ENCODE measurements at regions not wholly inside any gene's neighbourhood (a gene's known extent, or its start where the extent isn't known, plus 50 kb on each side); places are given as distances from the start of the nearest gene placed in this dataset.

DNA sequence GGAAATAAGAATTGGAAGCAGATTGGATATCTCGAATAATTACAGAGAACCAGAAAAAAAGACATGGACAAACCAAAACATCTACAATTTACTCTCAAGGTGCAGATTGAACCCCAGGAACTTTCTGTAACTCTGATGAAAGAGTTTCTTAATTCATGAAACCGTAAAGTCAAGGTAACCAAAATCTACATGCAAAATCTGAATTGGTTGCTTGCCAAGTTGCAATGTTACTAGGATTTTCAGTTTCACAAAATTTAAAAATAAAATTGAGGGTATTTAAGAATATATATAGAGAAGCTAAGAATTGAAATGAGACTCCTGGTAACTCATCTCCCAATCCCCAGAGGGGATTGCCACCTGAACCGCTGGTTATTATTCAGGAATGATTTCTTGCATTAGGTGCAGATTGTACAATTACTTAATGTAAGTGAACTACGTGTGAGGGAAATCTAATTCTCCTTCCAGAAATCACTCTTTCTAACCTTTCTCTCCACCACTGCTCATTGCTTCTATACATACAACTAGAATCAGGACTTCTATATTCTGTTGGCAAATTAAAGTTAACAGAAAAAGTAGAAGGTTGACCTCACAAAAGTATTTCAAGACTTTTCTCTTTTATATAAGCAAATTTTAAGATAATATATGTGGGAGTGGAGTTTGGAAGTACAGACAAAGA is 221.5 kb upstream of the NDST4 start:
- intact Hi-C loops (cut with micrococcal nuclease): no loop called here
- Histone ChIP-seq H3K4me1 (no peaks in the 10 kb centered on the region), H3K27ac (replicated peaks) (no peak overlapping the region), H3K27me3 (ENCODE audit: low read depth) (no peaks in the 10 kb centered on the region), H3K36me3 (no peaks in the 10 kb centered on the region), H3K9me3 (replicated peaks) (peaks cover 17% of the 10 kb centered on the region), H3K4me3 (no peak overlapping the region)
- TF ChIP-seq, protein P1, sequence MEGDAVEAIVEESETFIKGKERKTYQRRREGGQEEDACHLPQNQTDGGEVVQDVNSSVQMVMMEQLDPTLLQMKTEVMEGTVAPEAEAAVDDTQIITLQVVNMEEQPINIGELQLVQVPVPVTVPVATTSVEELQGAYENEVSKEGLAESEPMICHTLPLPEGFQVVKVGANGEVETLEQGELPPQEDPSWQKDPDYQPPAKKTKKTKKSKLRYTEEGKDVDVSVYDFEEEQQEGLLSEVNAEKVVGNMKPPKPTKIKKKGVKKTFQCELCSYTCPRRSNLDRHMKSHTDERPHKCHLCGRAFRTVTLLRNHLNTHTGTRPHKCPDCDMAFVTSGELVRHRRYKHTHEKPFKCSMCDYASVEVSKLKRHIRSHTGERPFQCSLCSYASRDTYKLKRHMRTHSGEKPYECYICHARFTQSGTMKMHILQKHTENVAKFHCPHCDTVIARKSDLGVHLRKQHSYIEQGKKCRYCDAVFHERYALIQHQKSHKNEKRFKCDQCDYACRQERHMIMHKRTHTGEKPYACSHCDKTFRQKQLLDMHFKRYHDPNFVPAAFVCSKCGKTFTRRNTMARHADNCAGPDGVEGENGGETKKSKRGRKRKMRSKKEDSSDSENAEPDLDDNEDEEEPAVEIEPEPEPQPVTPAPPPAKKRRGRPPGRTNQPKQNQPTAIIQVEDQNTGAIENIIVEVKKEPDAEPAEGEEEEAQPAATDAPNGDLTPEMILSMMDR (IDR thresholded peaks at IDR 0.05; ENCODE audit: borderline replicate concordance): no peak
- DNase-seq: no peak

DNA sequence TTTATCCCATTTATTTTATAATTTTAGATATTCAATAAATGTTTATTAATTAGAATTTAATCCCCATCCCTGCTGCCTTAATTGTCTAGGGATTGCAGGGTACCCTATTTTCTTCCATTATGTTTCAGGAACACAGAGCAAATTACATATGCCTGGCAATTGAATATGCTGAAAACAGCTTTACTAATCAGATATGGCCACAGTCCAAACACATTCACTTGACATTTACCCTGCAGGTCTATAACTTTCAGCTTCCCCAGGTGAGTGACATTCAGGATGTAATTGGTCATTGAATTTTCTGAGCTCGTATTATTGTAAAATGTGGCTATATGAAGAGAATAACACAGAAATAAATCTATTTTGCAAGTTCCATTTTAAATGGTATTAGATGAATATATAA is 218.7 kb upstream of the NDST4 start:
- no peaks in the 10 kb centered on the region for H3K36me3 ChIP-seq
- TF ChIP-seq, protein P1 (IDR thresholded peaks at IDR 0.05; ENCODE audit: borderline replicate concordance): no peak
- H3K4me1 ChIP-seq: no peaks in the 10 kb centered on the region
- intact Hi-C loops (cut with micrococcal nuclease): no loop called here
- no peak for DNase-seq
- no peaks in the 10 kb centered on the region for H3K27me3 ChIP-seq (ENCODE audit: low read depth)
- H3K4me3 ChIP-seq: no peak overlapping the region
- H3K9me3 ChIP-seq (replicated peaks): peaks cover 4% of the 10 kb centered on the region
- no peak overlapping the region for H3K27ac ChIP-seq (replicated peaks)

DNA sequence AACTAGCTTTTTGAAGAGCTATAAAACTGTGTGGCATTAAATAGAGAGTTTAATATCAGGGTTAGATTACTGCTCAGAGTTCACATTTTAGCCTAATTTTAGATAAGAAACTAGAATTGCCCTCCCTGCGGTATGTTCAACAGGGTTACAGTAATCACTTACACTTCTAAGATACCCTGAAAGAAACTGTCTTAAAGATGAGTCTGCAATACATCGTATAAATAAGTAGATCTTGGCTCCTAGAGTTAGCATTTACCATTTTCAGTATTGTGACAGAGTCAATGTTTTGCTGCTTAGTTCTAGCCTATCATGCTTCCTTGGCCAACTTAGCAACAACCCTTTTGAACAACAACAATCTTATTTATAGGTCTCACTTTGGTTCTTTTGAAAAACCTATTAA is 217.8 kb upstream of the NDST4 start:
- Histone ChIP-seq H3K4me3 (no peak overlapping the region), H3K4me1 (no peaks in the 10 kb centered on the region)
- intact Hi-C loops (cut with micrococcal nuclease): no loop called here

DNA sequence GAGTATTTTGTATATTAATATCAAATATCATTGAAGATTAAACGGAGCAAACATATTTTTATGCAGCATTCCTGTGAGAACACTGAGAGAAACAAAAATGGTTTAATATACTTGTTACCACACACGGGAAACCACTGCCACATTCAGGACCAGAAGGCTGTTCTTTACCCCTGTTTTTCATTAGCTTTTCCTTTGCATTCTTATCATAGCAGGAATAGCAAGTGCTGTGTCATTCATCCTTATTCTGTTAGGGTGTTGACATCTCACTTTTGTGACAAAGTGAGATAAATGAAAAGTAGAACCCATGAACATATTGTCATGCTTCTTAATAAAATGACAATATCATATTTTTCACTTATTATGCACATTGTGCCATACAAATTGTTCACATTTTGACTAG is 212.4 kb upstream of the NDST4 start:
- no peaks in the 10 kb centered on the region for H3K36me3 ChIP-seq
- no peak overlapping the region for H3K4me3 ChIP-seq
- TF ChIP-seq, protein P1 (IDR thresholded peaks at IDR 0.05; ENCODE audit: borderline replicate concordance): no peak
- no peak overlapping the region for H3K27ac ChIP-seq (replicated peaks)
- no peaks in the 10 kb centered on the region for H3K9me3 ChIP-seq (replicated peaks)
- intact Hi-C loops (cut with micrococcal nuclease): no loop called here
- no peak for DNase-seq
- H3K27me3 ChIP-seq (ENCODE audit: low read depth): no peaks in the 10 kb centered on the region
- H3K4me1 ChIP-seq: no peaks in the 10 kb centered on the region

More for the DNA sequence above, 217.8 kb upstream of the NDST4 start:
- no peak for DNase-seq
- H3K27me3 ChIP-seq (ENCODE audit: low read depth): no peaks in the 10 kb centered on the region
- no peak overlapping the region for H3K27ac ChIP-seq (replicated peaks)
- H3K9me3 ChIP-seq (replicated peaks): peaks cover 4% of the 10 kb centered on the region
- TF ChIP-seq, protein P1 (IDR thresholded peaks at IDR 0.05; ENCODE audit: borderline replicate concordance): no peak
- no peaks in the 10 kb centered on the region for H3K36me3 ChIP-seq

DNA sequence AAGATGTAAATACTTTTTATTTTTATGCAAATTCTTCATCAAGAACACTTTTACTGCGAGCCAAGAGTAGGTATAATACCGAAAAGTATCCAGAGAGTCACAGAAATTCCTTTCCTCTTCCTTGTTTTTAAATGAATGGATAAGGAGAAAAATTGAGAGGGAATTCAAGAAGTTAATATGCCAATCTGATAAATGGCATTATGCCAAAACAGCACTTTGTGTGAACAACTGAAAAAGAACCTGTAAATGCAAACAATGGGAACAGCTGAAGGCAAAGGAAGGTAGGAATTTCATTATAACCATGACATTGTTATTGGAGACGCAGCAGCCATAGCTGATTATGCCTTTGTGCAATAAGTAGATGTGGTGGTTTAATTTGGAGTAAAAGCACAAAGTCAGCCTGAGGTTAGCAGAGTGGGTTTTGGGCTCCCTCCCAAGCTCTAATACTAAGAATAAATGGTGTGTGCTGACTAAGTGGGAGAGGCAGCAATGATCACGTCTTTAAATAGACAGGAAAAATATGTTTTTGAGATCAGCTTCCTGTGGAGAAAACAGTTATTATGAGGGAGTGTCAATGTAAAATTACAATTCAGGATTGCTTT is 209.8 kb upstream of the NDST4 start:
- H3K4me1 ChIP-seq: no peaks in the 10 kb centered on the region
- TF ChIP-seq, protein P1 (IDR thresholded peaks at IDR 0.05; ENCODE audit: borderline replicate concordance): no peak

More for the DNA sequence above, 209.8 kb upstream of the NDST4 start:
- Histone ChIP-seq H3K27me3 (ENCODE audit: low read depth) (no peaks in the 10 kb centered on the region), H3K4me3 (no peak overlapping the region), H3K36me3 (no peaks in the 10 kb centered on the region), H3K27ac (replicated peaks) (no peak overlapping the region), H3K9me3 (replicated peaks) (no peaks in the 10 kb centered on the region)
- intact Hi-C loops (cut with micrococcal nuclease): no loop called here
- DNase-seq: no peak

Measured in left ventricle myocardium inferior (tissue), 1 donor.